HFFc6 (cell line): ENCODE measurements at regions not wholly inside any gene's neighbourhood (a gene's known extent, or its start where the extent isn't known, plus 50 kb on each side); places are given as distances from the start of the nearest gene placed in this dataset.

ENCODE experiments used
- DNase-seq: peaks from one replicate; pipeline ENCODE4 v3.0.0-alpha.2; 2018
- H3K27ac Mint-ChIP-seq: 2 replicates; pipeline ENCODE4 v1.8.0; 2020; ENCODE audit warnings: mild to moderate bottlenecking, mixed read lengths
- H3K27me3 Mint-ChIP-seq: 2 replicates; pipeline ENCODE4 v1.8.0; 2021; ENCODE audit warnings: mild to moderate bottlenecking, moderate library complexity, mixed read lengths; ENCODE audit not compliant: insufficient read depth
- H3K36me3 Mint-ChIP-seq: 2 replicates; pipeline ENCODE4 v1.8.0; 2021; ENCODE audit warnings: low read depth, mixed read lengths
- H3K4me1 Mint-ChIP-seq: 2 replicates; pipeline ENCODE4 v1.8.0; 2020; ENCODE audit warnings: low read depth, mixed read lengths
- H3K4me3 Mint-ChIP-seq: 2 replicates; pipeline ENCODE4 v1.8.0; 2020; ENCODE audit warnings: mild to moderate bottlenecking, moderate library complexity, mixed read lengths
- H3K9me3 Mint-ChIP-seq: 2 replicates; pipeline ENCODE4 v1.8.0; 2020; ENCODE audit warnings: mild to moderate bottlenecking, mixed read lengths
- TF ChIP-seq, protein P1 (sequence below): fragments of 200-600 bp; sonication (generic); IDR thresholded peaks from 2 replicates; pipeline ENCODE4 v1.5.0; 2021; ENCODE audit warnings: antibody characterized with exemption, mild to moderate bottlenecking

DNA sequence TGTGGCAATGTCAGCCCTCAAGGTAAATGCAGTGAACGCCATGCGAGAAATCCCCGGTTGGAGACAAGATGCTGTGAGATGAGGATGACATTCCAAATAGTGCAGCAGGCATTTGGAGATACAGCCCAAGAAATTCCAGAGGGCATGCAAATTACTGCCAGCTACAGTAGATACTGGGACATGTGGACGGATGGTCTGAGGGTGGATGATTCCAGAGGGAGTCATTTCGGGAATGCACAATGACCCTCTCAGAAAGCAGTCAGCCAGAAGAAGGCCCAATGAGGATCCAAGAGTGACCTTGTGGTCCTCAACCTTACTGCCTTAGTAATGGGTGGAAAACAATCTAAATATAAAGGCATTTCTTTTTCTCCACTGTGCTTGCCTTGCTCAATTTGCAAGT lies 111.3 kb downstream of the HNRNPLL start:
- no peak for DNase-seq
- Mint-ChIP-seq H3K4me1 (no peaks in the 10 kb centered on the region), H3K27ac (no peak overlapping the region), H3K9me3 (no peaks in the 10 kb centered on the region), H3K4me3 (no peak overlapping the region), H3K27me3 (peaks cover 8% of the 10 kb centered on the region), H3K36me3 (no peaks in the 10 kb centered on the region)
- TF ChIP-seq, protein P1, sequence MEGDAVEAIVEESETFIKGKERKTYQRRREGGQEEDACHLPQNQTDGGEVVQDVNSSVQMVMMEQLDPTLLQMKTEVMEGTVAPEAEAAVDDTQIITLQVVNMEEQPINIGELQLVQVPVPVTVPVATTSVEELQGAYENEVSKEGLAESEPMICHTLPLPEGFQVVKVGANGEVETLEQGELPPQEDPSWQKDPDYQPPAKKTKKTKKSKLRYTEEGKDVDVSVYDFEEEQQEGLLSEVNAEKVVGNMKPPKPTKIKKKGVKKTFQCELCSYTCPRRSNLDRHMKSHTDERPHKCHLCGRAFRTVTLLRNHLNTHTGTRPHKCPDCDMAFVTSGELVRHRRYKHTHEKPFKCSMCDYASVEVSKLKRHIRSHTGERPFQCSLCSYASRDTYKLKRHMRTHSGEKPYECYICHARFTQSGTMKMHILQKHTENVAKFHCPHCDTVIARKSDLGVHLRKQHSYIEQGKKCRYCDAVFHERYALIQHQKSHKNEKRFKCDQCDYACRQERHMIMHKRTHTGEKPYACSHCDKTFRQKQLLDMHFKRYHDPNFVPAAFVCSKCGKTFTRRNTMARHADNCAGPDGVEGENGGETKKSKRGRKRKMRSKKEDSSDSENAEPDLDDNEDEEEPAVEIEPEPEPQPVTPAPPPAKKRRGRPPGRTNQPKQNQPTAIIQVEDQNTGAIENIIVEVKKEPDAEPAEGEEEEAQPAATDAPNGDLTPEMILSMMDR: no peak

GRCh38 chr2:38489846-38490245 lies 112.8 kb upstream of the ATL2 start:
- no peaks in the 10 kb centered on the region for H3K4me1 Mint-ChIP-seq
- TF ChIP-seq, protein P1: no peak
- H3K9me3 Mint-ChIP-seq: no peaks in the 10 kb centered on the region
- H3K27ac Mint-ChIP-seq: no peak overlapping the region
- H3K4me3 Mint-ChIP-seq: no peak overlapping the region
- H3K36me3 Mint-ChIP-seq: no peaks in the 10 kb centered on the region
- no peak for DNase-seq
- peaks cover 9% of the 10 kb centered on the region for H3K27me3 Mint-ChIP-seq

- TF ChIP-seq, protein P1: no peak
- Mint-ChIP-seq H3K27ac (no peak overlapping the region), H3K27me3 (peaks cover 13% of the 10 kb centered on the region), H3K9me3 (no peaks in the 10 kb centered on the region), H3K36me3 (no peaks in the 10 kb centered on the region), H3K4me3 (no peak overlapping the region), H3K4me1 (no peaks in the 10 kb centered on the region)
- no peak for DNase-seq
Observed at GRCh38 chr2:38487852-38488251, 110.8 kb upstream of the ATL2 start.

DNA sequence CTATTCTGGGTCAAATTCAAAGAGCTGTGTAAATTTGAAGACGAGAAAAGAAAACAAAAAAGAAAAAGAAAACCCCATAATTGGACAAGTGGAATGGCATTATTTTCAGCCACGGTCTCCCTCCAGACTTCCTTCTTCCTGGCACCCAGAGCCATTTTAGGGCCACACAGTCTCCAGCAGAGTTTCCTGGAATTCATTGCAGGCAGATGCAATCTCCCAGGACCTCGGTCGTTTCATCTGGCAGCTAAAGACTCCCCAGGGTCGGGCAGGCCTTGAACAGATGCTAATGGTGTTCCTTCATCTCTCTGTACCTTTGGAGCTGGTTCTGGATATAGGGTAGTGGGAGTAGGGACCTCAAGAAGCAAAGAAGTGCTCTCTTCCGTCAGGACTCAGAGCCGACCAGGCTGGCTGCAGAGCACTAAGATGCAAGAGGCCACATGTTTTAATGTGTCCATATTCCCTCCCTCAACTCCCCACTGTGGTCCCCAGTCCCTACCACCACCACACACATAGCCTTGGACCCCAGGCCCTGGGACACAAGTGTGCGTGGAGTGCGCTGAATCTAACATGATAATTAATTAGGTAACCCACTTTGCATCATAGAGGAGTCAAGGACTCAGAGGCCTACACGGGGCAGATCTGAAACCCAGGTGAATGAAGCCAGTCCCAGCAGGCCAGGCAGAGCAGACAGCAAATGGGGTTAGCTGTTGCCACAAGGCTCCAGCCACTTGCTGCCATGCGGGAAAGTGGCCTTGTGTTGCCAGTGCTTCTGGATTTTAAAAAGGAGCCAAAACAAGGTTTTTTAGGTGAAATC lies 109.3 kb upstream of the ATL2 start:
- H3K27me3 Mint-ChIP-seq: peaks cover 16% of the 10 kb centered on the region
- TF ChIP-seq, protein P1: no peak
- H3K27ac Mint-ChIP-seq: no peak overlapping the region
- no peak overlapping the region for H3K4me3 Mint-ChIP-seq
- no peaks in the 10 kb centered on the region for H3K36me3 Mint-ChIP-seq
- H3K9me3 Mint-ChIP-seq: peaks cover 4% of the 10 kb centered on the region
- DNase-seq: no peak
- H3K4me1 Mint-ChIP-seq: no peaks in the 10 kb centered on the region

- DNase-seq: no peak
- Mint-ChIP-seq H3K27me3 (peaks cover 16% of the 10 kb centered on the region), H3K4me3 (no peak overlapping the region)
Observed at GRCh38 chr2:38485734-38486133, 108.7 kb upstream of the ATL2 start.

More at GRCh38 chr2:38485734-38486133, 108.7 kb upstream of the ATL2 start:
- TF ChIP-seq, protein P1: no peak
- Mint-ChIP-seq H3K36me3 (peaks cover 5% of the 10 kb centered on the region), H3K9me3 (peaks cover 11% of the 10 kb centered on the region), H3K4me1 (no peaks in the 10 kb centered on the region), H3K27ac (no peak overlapping the region)
